Panc1 (cell line): ENCODE measurements at regions not wholly inside any gene's neighbourhood (a gene's known extent, or its start where the extent isn't known, plus 50 kb on each side); places are given as distances from the start of the nearest gene placed in this dataset.

Experiments
- ATAC-seq: fragments of 200-7000 bp; cut with Tn5 transposase; 2 replicates; pipeline ENCODE4 v1.9.1; 2020; ENCODE audit warnings: mild to moderate bottlenecking, moderate library complexity
- BruUV-seq: library from RNA; stranded (reverse); fragments of 400-500 nt; replicated peaks from 2 replicates; lab custom pipeline; 2021; lab: Mats Ljungman, UMichigan
- CTCF ChIA-PET: fragments of 300-600 bp; sonication (Branson Sonifier 250); formaldehyde crosslinking; loops from one replicate; lab custom pipeline; 2022; ENCODE audit warnings: antibody characterized with exemption; lab: Charles Lee
- POLR2A ChIA-PET: fragments of 300-600 bp; sonication (Branson Sonifier 250); formaldehyde crosslinking; loops from one replicate; lab custom pipeline; 2022; ENCODE audit warnings: antibody characterized with exemption; lab: Charles Lee
- DNase-seq: peaks from one replicate; pipeline ENCODE4 v3.0.0-alpha.2; 2010; ENCODE audit warnings: low read depth, low spot score
- H3K27ac ChIP-seq: 2 replicates; pipeline ENCODE4 v1.5.1; 2011; ENCODE audit warnings: mild to moderate bottlenecking, low read length, inconsistent platforms
- H3K27me3 ChIP-seq: fragments of 200-500 bp; sonication (Bioruptor generic); 2 replicates; pipeline ENCODE4 v1.6.0; 2014; ENCODE audit warnings: low read length, inconsistent platforms; ENCODE audit not compliant: control insufficient read depth, insufficient read depth
- H3K36me3 ChIP-seq: fragments of 200-500 bp; sonication (Bioruptor generic); 2 replicates; pipeline ENCODE4 v1.5.1; 2014; ENCODE audit warnings: inconsistent platforms, mild to moderate bottlenecking, low read length, moderate library complexity; ENCODE audit not compliant: control insufficient read depth, insufficient read depth
- H3K4me1 ChIP-seq: 2 replicates; pipeline ENCODE4 v1.5.1; 2011; ENCODE audit warnings: inconsistent platforms, mild to moderate bottlenecking, low read length, moderate library complexity; ENCODE audit not compliant: control insufficient read depth, insufficient read depth
- H3K4me3 ChIP-seq, 2 experiments: 2 replicates each; pipeline ENCODE4 v1.5.1; 2011 to 2012; ENCODE audit warnings: low read depth in 2 of 2, low read length in 2 of 2, mild to moderate bottlenecking in 2 of 2, inconsistent platforms in 1 of 2, moderate library complexity in 1 of 2
- H3K9me3 ChIP-seq: fragments of 200-500 bp; sonication (Bioruptor generic); 2 replicates; pipeline ENCODE4 v1.5.1; 2014; ENCODE audit warnings: low read depth, mild to moderate bottlenecking, inconsistent platforms, low read length, moderate library complexity; ENCODE audit not compliant: control insufficient read depth, insufficient read depth
- CTCF ChIP-seq: fragments of 450-650 bp; IDR thresholded peaks from 2 replicates; pipeline ENCODE4 v1.5.1; 2017; ENCODE audit warnings: mild to moderate bottlenecking
- POLR2AphosphoS5 ChIP-seq: IDR thresholded peaks from 2 replicates; pipeline ENCODE4 v1.6.1; 2012; ENCODE audit warnings: mild to moderate bottlenecking, low read depth, low read length, moderate library complexity
- REST ChIP-seq, 2 experiments: IDR thresholded peaks; 2 replicates each; pipeline ENCODE4 v1.6.1; 2011 to 2012; ENCODE audit warnings: low read depth in 2 of 2, control low read depth in 1 of 2, low read length in 1 of 2, mild to moderate bottlenecking in 1 of 2, moderate library complexity in 1 of 2; ENCODE audit not compliant: insufficient read depth in 1 of 2
- SIN3A ChIP-seq: IDR thresholded peaks from 2 replicates; pipeline ENCODE4 v1.6.1; 2012; ENCODE audit warnings: low read depth, mild to moderate bottlenecking, low read length, moderate library complexity, borderline replicate concordance; ENCODE audit not compliant: insufficient read depth
- TCF7L2 ChIP-seq: IDR thresholded peaks from 2 replicates; pipeline ENCODE4 v1.6.1; 2011; ENCODE audit warnings: mild to moderate bottlenecking, low read depth, low read length, inconsistent platforms
- in situ Hi-C: cut with HindIII; loops from 2 replicates; pipeline ENCODE4 v1.10.0; 2016; ENCODE audit warnings: low sequenced_read_pairs, low pct_unique_long_range_greater_than_20kb
- intact Hi-C: fragments of 100-400 bp; cut with micrococcal nuclease; formaldehyde crosslinking; loops from one replicate; pipeline ENCODE4 v1.10.0; 2022; ENCODE audit not compliant: unreplicated experiment

GRCh38 chr3:89787485-89787884, 680.1 kb downstream of the EPHA3 start:
- in situ Hi-C loops (no loop called here), intact Hi-C loops (no loop called here)
- DNase-seq (no peak), ATAC-seq (no peak)
- Histone ChIP-seq H3K4me1 (no peaks in the 10 kb centered on the region), H3K27me3 (no peaks in the 10 kb centered on the region), H3K27ac (no peak overlapping the region), H3K36me3 (no peaks in the 10 kb centered on the region), H3K4me3 (no peak overlapping the region), H3K9me3 (no peaks in the 10 kb centered on the region)
- no TSS peak for BruUV-seq
- TF ChIP-seq TCF7L2: no peak
- TF ChIP-seq SIN3A: no peak
- no peak for TF ChIP-seq REST (IDR thresholded peaks at IDR 0.05; ENCODE audit: insufficient read depth in 1 of 2, low read depth in 2 of 2, low read length in 1 of 2)
- no peak for TF ChIP-seq CTCF
- no peak for TF ChIP-seq POLR2AphosphoS5
- POLR2A ChIA-PET: no interaction called here
- CTCF ChIA-PET: no interaction called here

GRCh38 chr3:89787979-89788378, 680.6 kb downstream of the EPHA3 start:
- no peak for DNase-seq
- in situ Hi-C loops (no loop called here), intact Hi-C loops (no loop called here)
- Histone ChIP-seq H3K27ac (no peak overlapping the region), H3K4me3 (no peak overlapping the region), H3K27me3 (no peaks in the 10 kb centered on the region), H3K36me3 (no peaks in the 10 kb centered on the region), H3K4me1 (no peaks in the 10 kb centered on the region), H3K9me3 (no peaks in the 10 kb centered on the region)
- TF ChIP-seq POLR2AphosphoS5: no peak
- TF ChIP-seq TCF7L2: no peak
- no peak for TF ChIP-seq CTCF
- CTCF ChIA-PET: no interaction called here
- ATAC-seq: no peak
- no TSS peak for BruUV-seq
- POLR2A ChIA-PET: no interaction called here

GRCh38 chr3:89795506-89795905, 688.1 kb downstream of the EPHA3 start:
- Histone ChIP-seq H3K4me1 (no peaks in the 10 kb centered on the region), H3K4me3 (no peak overlapping the region), H3K9me3 (no peaks in the 10 kb centered on the region), H3K27ac (no peak overlapping the region), H3K27me3 (no peaks in the 10 kb centered on the region), H3K36me3 (no peaks in the 10 kb centered on the region)
- POLR2A ChIA-PET: no interaction called here
- DNase-seq: no peak
- CTCF ChIA-PET: no interaction called here
- intact Hi-C loops (no loop called here), in situ Hi-C loops (no loop called here)
- ATAC-seq: no peak
- no peak for TF ChIP-seq TCF7L2
- TF ChIP-seq CTCF: no peak
- TF ChIP-seq REST (IDR thresholded peaks at IDR 0.05; ENCODE audit: insufficient read depth in 1 of 2, low read depth in 2 of 2, low read length in 1 of 2): no peak
- no peak for TF ChIP-seq SIN3A
- no peak for TF ChIP-seq POLR2AphosphoS5
- BruUV-seq: no TSS peak
